Middle frontal gyrus (tissue), 1 donor: ENCODE measurements at regions not wholly inside any gene's neighbourhood (a gene's known extent, or its start where the extent isn't known, plus 50 kb on each side); places are given as distances from the start of the nearest gene placed in this dataset.

Experiments used
- DNase-seq: peaks from one replicate; pipeline ENCODE4 v3.0.0-alpha.2; 2015; ENCODE audit warnings: low spot score; ENCODE audit errors: extremely low spot score

- no peak for DNase-seq
These were observed 257.2 kb upstream of the GLI3 start for GRCh38 chr7:42494199-42494710.

GRCh38 chr7:42493436-42494198 lies 256.6 kb upstream of the GLI3 start:
- DNase-seq = no peak

- no peak for DNase-seq
These were observed 255.9 kb upstream of the GLI3 start for GRCh38 chr7:42492920-42493319.

GRCh38 chr7:42491106-42491505 lies 254.1 kb upstream of the GLI3 start:
- DNase-seq = no peak

GRCh38 chr7:42489299-42489698 lies 252.3 kb upstream of the GLI3 start:
- DNase-seq = no peak

- no peak for DNase-seq
These were observed 248.3 kb upstream of the GLI3 start for GRCh38 chr7:42485301-42485766.

GRCh38 chr7:42483886-42484285 lies 246.9 kb upstream of the GLI3 start:
- no peak for DNase-seq

GRCh38 chr7:42479816-42480633 lies 243.0 kb upstream of the GLI3 start:
- DNase-seq = no peak

- no peak for DNase-seq
These were observed 242.4 kb upstream of the GLI3 start for GRCh38 chr7:42479452-42479815.

GRCh38 chr7:42478717-42479116 lies 241.7 kb upstream of the GLI3 start:
- no peak for DNase-seq

- DNase-seq = no peak
These were observed 239.2 kb upstream of the GLI3 start for GRCh38 chr7:42476255-42476654.

GRCh38 chr7:42475082-42475481 lies 238.1 kb upstream of the GLI3 start:
- DNase-seq = no peak

- DNase-seq = no peak
These were observed 236.1 kb upstream of the GLI3 start for GRCh38 chr7:42473099-42473498.

GRCh38 chr7:42471573-42472174 lies 234.7 kb upstream of the GLI3 start:
- DNase-seq = no peak

- DNase-seq = no peak
These were observed 232.3 kb upstream of the GLI3 start for GRCh38 chr7:42469341-42469740.

GRCh38 chr7:42468471-42468870 lies 231.5 kb upstream of the GLI3 start:
- DNase-seq = no peak

GRCh38 chr7:42461537-42461936 lies 224.5 kb upstream of the GLI3 start:
- no peak for DNase-seq

GRCh38 chr7:42460933-42461332 lies 223.9 kb upstream of the GLI3 start:
- no peak for DNase-seq

GRCh38 chr7:42460148-42460547 lies 223.1 kb upstream of the GLI3 start:
- DNase-seq = no peak

- DNase-seq = no peak
These were observed 220.7 kb upstream of the GLI3 start for GRCh38 chr7:42457663-42458062.

GRCh38 chr7:42456756-42457276 lies 219.8 kb upstream of the GLI3 start:
- DNase-seq = no peak

- no peak for DNase-seq
These were observed 219.3 kb upstream of the GLI3 start for GRCh38 chr7:42456267-42456666.
